Stimulated activated CD8-positive, alpha-beta memory T cell treated with anti-CD3 and anti-CD28 coated beads, Interleukin-4, amount 100 ng/mL, for 48 hours (primary cell): ENCODE measurements at regions not wholly inside any gene's neighbourhood (a gene's known extent, or its start where the extent isn't known, plus 50 kb on each side); places are given as distances from the start of the nearest gene placed in this dataset.

Experiments used
- DNase-seq: peaks from one replicate; pipeline ENCODE4 v3.0.0-alpha.2; 2020

DNA sequence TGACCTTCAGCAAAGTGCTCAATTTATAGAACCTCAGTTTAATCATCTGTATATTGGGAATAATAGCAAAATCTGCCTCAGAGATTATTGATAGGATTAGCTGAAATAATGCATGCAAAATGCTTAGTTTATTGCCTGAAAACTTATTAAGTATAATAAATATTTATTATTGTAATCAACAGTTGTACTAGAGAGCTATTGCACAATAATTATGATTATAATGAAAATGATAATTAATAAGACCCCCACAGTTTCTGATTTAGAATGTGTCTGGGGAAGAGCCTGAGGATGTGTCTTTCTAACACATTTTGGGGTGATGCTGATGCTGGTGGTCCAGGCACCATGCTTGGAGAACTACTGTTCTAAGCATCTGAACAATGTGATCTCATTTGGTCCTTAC lies 419.6 kb downstream of the NPIPA7 start:
- no peak for DNase-seq

DNA sequence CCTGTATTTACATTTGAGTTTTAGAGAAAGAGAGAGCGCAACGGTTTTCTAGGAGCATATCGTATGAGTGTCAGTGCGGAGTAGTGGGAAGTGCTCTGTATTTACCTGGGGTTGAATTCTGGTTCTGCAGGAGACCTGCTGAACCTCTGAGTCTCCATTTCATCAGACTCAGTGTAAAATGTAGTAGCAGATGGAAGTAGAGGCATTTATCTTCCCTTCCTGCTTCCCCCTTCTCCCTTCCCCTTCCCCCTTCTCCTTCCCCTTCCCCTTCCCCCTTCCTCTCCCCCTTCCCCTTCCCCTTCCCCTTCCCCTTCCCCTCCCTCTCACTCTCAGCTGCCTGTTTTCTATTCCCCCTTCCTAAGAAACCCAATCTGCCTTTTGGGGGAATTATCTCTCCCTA lies 426.9 kb downstream of the NPIPA7 start:
- no peak for DNase-seq

- DNase-seq, result no peak
These were observed 436.7 kb downstream of the NPIPA7 start for GRCh38 chr16:16815641-16816040.

- no peak for DNase-seq
These were observed 438.3 kb downstream of the NPIPA7 start for GRCh38 chr16:16817196-16817595.

GRCh38 chr16:16821261-16821660 lies 442.3 kb downstream of the NPIPA7 start:
- no peak for DNase-seq

DNA sequence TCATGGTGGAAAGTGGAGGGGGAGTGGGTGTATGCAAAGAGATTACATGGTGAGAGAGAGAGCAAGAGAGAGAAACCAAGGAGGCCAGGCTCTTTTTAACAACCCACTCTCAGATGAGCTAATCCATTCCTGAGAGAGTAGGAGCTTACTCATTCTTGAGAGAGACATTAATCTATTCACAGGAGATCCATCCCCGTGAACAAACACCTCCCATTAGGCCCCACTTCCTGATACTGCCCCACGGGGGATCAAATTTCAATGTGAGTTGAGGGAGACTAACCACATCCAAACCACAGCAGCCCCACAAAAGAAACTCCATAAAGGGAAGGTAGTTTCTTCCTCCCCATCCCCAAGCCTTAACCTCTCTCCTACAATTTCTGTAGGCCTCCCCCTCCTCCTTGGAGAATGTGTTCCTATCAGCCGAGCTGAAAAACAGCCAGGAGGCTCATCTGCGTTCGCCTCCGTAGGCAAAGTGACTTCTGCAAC lies 450.0 kb downstream of the NPIPA7 start:
- DNase-seq, result no peak

DNA sequence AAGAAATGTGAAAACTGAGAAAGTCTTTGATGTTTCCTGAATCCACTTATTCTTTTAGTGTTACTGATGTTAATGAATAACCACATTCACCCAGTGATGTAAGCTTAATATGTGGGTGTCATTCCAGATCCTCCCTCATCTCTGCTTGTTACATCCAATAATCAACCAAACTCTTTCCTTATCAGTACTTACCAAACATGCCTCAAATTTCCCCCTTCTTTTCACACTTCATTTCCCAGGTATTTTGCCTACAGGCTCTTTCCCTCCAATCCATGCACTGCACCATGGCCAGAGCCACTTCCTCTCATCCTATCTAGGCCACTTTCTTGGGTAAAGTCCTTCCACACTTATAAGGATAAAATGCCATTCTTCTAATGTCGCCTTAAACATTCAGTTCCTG lies 451.5 kb downstream of the NPIPA7 start:
- no peak for DNase-seq

GRCh38 chr16:16830973-16831372 lies 452.0 kb downstream of the NPIPA7 start:
- no peak for DNase-seq

DNA sequence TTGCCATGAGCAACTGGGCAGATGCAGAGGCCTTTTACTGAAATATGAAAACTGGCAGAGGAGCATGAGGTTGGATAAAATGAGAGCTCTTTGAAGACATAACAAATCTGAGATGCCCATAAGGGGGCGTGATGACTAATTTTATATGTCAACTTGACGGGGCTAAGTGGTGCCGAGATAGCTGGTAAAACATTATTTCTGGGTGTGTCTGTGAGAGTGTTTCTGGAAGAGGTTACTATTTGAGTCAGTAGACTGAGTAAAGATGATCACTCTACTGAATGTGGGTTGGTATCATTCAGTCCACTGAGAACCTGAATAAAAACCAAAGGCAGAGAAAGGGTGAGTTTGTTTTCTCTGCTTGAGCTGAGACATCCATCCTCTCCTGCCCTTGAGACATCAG lies 454.2 kb downstream of the NPIPA7 start:
- no peak for DNase-seq

- no peak for DNase-seq
These were observed 471.3 kb downstream of the NPIPA7 start for GRCh38 chr16:16850274-16850673.

DNA sequence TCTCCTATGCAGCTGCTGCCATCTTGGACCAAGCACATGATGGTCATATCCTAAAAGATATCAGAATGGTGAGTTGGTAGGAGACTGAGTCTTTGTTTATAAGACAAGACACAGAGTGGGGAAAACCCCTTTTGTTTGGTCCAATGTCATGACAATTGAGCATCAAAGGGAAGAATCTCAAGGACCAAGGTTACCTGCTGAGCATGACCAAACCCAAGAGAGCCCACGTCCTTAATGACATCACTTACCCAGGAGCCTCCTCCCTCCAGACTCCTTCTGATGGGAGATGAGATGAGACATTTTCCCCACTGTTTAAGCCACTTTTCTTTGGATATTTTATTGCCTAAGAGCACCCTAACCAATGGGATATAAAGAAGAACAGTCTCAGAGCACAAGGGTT lies 478.1 kb downstream of the NPIPA7 start:
- DNase-seq, result no peak

DNA sequence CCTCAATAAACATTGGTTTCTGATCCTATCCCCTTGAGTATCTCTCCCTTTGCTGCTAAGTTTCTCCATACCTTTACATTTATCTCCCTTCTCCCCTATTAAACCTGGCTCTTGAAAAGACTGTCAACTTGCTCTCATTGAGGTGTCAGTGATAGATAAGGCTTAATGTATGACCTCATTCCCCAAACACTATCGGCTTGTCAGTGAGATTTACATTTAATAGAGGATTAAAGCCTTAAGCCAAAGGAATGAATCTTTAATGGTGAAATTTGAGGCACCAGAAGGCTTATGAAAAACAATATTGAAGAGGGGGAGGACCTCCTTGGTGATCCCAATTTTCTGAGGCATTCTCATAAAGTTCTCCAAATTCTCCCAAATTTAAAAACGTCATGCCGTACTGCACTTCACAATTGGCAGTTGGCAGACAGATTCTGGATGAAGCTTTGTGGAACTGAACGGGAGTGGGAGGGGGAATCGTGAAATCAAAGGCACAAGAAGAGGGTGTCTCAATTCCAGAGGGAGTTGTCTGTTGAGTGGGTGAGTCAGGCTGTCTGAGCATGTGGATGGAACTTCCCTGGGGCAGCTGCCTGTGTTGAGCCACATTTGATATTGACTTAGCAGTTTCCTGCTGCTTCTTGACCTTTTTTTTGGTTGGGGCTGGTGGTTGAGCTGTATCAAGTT lies 478.8 kb downstream of the NPIPA7 start:
- no peak for DNase-seq

DNA sequence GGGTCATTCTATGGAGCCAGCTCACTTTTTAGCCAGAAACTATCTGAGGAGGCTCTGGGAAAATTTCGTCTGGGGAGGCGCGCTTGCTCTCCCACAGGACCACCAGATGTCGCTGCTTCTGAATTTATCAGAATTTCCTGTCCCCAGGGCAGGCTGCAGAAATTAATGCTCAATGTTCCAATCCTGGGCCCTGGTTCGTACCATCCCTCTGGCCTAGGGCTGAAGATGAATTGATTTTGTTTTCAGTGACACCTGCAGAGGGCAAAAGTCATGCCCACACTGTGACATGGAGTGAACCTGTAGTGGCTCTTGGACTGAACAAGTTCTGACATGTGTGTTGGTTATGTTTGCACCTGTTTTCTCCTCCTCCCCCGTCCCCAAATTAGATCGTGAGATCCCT lies 482.6 kb downstream of the NPIPA7 start:
- peak; percentile 64 for DNase-seq

DNA sequence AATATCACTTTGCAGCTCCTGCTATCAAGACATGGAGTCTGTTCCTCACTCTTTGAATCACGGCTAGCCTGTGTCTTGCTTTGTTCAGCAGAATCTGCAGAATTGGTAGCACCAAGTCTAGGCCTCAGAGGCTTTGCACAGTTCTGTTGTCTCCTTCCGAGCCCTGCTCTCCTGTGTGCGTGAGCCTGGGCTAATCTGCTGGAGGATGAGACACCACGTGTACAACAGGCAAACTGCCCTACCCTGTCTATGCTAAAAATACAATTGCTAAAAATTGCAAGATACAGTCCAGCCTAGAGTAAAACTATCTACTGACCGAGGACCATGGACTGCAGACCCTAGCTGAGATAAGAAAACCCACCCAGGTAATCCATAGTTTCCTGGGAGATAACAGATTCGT lies 484.7 kb downstream of the NPIPA7 start:
- DNase-seq, result no peak

DNA sequence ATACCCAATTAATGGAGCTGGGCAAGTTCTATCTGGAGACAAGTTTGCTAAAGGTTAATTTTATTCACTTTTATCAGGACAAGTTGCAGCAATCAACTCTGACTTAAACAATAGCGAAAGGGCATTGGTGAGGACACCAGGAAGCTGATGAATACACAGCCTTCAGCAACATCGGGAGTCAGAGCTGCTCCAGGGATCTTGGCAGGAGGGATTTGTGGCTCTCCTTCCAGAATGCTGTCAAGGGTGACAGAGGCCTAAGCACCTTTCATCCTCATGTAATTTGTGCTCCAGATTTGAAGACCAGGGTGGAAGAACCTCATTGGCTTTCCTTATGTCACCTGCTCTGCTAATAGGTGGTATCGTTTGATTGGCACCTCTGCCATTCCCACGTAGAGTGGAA lies 485.6 kb downstream of the NPIPA7 start:
- no peak for DNase-seq

DNA sequence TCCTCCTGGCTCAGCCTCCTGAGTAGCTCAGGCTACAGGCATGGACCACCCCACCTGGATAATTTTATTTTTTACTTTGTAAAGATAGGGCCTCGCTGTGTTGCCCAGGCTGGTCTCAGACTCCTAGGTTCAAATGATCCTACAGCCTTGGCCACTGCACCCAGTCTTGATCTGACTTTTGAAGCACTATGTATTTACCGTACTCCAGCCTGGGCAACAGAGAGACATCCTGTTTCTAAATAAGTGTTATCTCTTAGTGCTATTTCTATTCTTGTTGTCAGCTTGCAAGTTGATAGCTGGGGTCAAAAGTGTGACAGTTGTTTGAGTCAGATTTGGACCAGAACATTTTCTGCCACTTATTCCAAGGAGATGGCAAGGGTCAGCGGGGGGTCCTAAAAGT lies 486.4 kb downstream of the NPIPA7 start:
- no peak for DNase-seq

GRCh38 chr16:16867973-16868372 lies 489.0 kb downstream of the NPIPA7 start:
- DNase-seq, result no peak

- no peak for DNase-seq
These were observed 489.8 kb downstream of the NPIPA7 start for GRCh38 chr16:16868727-16869126.

GRCh38 chr16:16869746-16870145 lies 490.8 kb downstream of the NPIPA7 start:
- DNase-seq, result no peak

DNA sequence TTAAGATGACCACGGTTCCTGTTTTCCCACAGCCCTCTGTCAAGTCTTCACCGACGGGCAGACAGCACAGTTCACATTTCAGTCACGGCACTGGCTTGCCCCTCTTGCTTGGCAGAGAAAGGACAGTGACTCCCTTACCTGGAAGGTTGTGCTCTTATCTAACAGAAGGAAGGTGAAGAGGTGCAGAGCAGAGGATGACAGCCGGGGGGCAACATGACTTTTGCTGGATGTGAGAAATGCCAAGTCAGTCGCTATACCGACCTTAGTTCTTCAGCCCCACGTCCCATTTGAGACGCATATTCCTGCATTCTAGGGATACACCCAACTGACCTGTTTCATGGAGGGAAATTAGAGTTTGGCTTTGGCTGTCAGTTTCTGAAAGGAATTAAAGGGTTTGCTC lies 492.3 kb downstream of the NPIPA7 start:
- DNase-seq, result no peak

DNA sequence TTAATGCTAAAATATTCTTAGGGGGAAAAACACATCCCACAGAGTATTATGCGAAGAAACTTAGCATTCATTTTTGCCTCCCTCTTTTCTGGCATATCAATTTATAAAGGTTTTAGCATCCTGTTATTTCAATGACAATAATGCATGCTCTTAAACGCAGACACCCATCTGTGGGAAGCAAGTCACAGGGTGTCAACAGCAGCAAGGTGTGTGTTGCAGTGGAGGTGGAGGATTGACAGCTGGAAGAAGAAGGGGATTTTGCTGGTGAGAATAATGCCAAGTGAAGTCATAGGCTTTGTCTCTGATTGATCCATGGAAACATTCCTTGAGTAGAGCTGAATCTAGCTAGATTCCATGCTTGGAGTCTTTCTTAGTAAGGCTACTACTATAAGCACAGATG lies 498.1 kb downstream of the NPIPA7 start:
- no peak for DNase-seq

DNA sequence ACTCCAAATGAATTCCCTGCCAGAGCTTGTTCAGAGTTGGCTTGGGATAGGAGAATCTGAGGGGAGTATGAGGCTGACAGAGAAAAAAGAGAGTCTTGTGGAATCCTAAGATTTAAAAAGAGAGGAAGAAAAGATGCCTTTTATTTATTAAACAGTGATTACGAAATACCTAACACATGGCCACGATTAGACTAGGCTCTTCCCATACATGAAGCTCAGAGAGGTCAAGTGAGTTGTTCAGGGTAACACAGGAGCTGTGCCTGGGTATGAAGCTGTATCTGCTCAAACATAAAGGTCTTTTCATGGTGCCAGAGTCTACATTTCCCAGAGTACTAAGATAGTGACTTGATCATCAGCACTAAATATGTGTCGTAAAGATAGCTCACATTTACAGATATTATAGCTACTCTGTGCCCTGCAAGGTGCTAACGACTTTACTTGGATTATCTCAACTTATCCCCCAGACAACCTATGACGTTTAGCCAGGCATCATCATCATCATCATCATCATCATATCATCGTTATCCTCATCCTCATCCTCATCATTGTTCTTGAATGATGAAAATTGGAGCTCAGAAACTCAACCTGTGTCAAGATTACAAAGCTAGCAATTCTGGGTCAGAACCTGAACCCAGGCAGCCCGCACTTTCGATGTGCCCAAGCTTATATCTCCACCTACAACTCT lies 500.8 kb downstream of the NPIPA7 start:
- DNase-seq, result no peak

- no peak for DNase-seq
These were observed 502.9 kb downstream of the NPIPA7 start for GRCh38 chr16:16881814-16882213.

- DNase-seq, result no peak
These were observed 503.8 kb downstream of the NPIPA7 start for GRCh38 chr16:16882766-16883165.

GRCh38 chr16:16884451-16884850 lies 505.5 kb downstream of the NPIPA7 start:
- no peak for DNase-seq
